DND-41 (cell line): ENCODE measurements at regions not wholly inside any gene's neighbourhood (a gene's known extent, or its start where the extent isn't known, plus 50 kb on each side); places are given as distances from the start of the nearest gene placed in this dataset.

ENCODE experiments used
- ATAC-seq: fragments of 200-7000 bp; cut with Tn5 transposase; 3 replicates; pipeline ENCODE4 v1.9.1; 2021; ENCODE audit warnings: low read depth; ENCODE audit not compliant: insufficient read depth
- DNase-seq: peaks from one replicate; pipeline ENCODE4 v3.0.0-alpha.2; 2020
- H2AFZ ChIP-seq: 2 replicates; pipeline ENCODE4 v1.6.0; 2012; ENCODE audit warnings: low read depth, low read length
- H3K27ac ChIP-seq: 2 replicates; pipeline ENCODE4 v1.5.1; 2012; ENCODE audit warnings: low read length, inconsistent platforms
- H3K27me3 ChIP-seq: fragments of 200-600 bp; sonication (generic); 2 replicates; pipeline ENCODE4 v1.6.0; 2012; ENCODE audit warnings: low read length, mild to moderate bottlenecking, inconsistent platforms; ENCODE audit not compliant: insufficient read depth, poor library complexity
- H3K36me3 ChIP-seq: 2 replicates; pipeline ENCODE4 v1.5.1; 2012; ENCODE audit warnings: low read length, inconsistent platforms; ENCODE audit not compliant: insufficient read depth
- H3K4me1 ChIP-seq: 2 replicates; pipeline ENCODE4 v1.5.1; 2012; ENCODE audit warnings: mild to moderate bottlenecking, low read length; ENCODE audit not compliant: insufficient read depth
- H3K4me2 ChIP-seq: 2 replicates; pipeline ENCODE4 v1.6.0; 2012; ENCODE audit warnings: mild to moderate bottlenecking, moderate library complexity, low read length, inconsistent platforms; ENCODE audit not compliant: insufficient read depth
- H3K4me3 ChIP-seq, 2 experiments: fragments of 200-600 bp in 1 of 2; shearing (Covaris generic) in 1 of 2; 2 replicates each; pipeline ENCODE4 v1.5.1; 2012 to 2016; ENCODE audit warnings: inconsistent platforms in 2 of 2, low read length in 2 of 2, mild to moderate bottlenecking in 2 of 2, low read depth in 1 of 2, moderate library complexity in 1 of 2
- H3K79me2 ChIP-seq: 2 replicates; pipeline ENCODE4 v1.6.0; 2012; ENCODE audit warnings: low read length, inconsistent platforms; ENCODE audit not compliant: insufficient read depth
- H3K9ac ChIP-seq: 2 replicates; pipeline ENCODE4 v1.6.0; 2012; ENCODE audit warnings: low read depth, mild to moderate bottlenecking, inconsistent platforms, low read length, moderate library complexity
- H3K9me3 ChIP-seq: 2 replicates; pipeline ENCODE4 v1.5.1; 2012; ENCODE audit warnings: low read length, moderate library complexity, mild to moderate bottlenecking, inconsistent platforms; ENCODE audit not compliant: insufficient read depth, severe bottlenecking
- H4K20me1 ChIP-seq: 2 replicates; pipeline ENCODE4 v1.6.0; 2012; ENCODE audit warnings: low read length; ENCODE audit not compliant: insufficient read depth
- CTCF ChIP-seq: IDR thresholded peaks from 2 replicates; pipeline ENCODE4 v1.5.1; 2012; ENCODE audit warnings: borderline replicate concordance, low read length, moderate library complexity, mild to moderate bottlenecking; ENCODE audit not compliant: poor library complexity, severe bottlenecking; ENCODE audit errors: extremely low read depth
- EZH2 ChIP-seq: IDR thresholded peaks from 3 replicates; pipeline ENCODE4 v1.6.1; 2012; ENCODE audit warnings: borderline replicate concordance, low read depth, mild to moderate bottlenecking, moderate library complexity, low read length, inconsistent platforms; ENCODE audit not compliant: severe bottlenecking

DNA sequence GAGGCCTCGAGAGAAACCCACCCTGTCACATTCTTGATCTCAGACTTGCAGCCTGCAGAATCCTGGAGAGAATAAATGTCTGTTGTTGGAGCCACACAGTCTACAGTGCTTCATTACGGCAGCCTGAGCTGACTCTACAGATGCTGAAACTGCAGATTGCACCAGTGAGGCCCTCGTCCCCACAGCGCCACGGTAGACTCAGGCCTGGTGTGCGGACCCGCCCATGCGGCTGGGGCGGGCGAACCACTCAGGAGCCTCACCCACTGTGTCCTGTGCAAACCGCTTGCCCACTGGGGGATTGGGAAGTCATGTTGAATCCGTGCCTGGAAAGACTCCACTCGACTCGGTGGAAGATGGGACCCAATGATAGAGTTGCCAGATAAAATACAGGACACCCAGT is 125.2 kb upstream of the COPS8 start:
- Histone ChIP-seq H3K4me2 (no peak overlapping the region), H2AFZ (no peak overlapping the region), H4K20me1 (no peaks in the 10 kb centered on the region), H3K79me2 (no peaks in the 10 kb centered on the region), H3K9me3 (no peaks in the 10 kb centered on the region), H3K9ac (no peak overlapping the region), H3K36me3 (no peaks in the 10 kb centered on the region), H3K27me3 (no peaks in the 10 kb centered on the region), H3K27ac (no peak overlapping the region), H3K4me1 (no peaks in the 10 kb centered on the region), H3K4me3 (no peak overlapping the region)
- ATAC-seq (no peak), DNase-seq (no peak)
- no peak for TF ChIP-seq EZH2
- TF ChIP-seq CTCF = no peak

DNA sequence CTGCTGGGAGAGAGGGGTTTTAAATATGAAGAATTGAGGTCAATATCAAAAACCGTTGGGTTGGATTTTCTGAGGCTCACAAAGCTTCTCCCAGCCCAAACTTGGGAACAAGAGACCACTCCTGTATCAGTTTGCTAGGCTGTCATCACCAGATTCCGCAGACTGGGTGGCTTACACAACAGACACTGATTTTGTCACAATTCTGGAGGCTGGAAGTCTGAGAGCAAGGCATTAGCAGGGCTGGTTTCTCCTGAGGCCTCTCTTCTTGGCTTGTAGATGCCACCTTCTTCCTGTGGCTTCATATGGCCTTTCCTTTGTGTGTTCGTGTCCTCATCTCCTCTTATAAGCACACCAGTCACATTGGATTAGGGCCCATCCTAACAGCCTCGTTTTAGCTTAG is 122.9 kb upstream of the COPS8 start:
- Histone ChIP-seq H3K4me3 (no peak overlapping the region), H3K9me3 (no peaks in the 10 kb centered on the region), H3K4me2 (no peak overlapping the region), H3K9ac (no peak overlapping the region), H2AFZ (no peak overlapping the region), H3K36me3 (no peaks in the 10 kb centered on the region), H3K27me3 (no peaks in the 10 kb centered on the region), H3K79me2 (no peaks in the 10 kb centered on the region), H3K4me1 (no peaks in the 10 kb centered on the region), H4K20me1 (no peaks in the 10 kb centered on the region), H3K27ac (no peak overlapping the region)
- TF ChIP-seq EZH2 = no peak
- no peak for TF ChIP-seq CTCF
- no peak for DNase-seq
- ATAC-seq = no peak

- TF ChIP-seq EZH2 = no peak
- TF ChIP-seq CTCF = no peak
- H2AFZ ChIP-seq = no peak overlapping the region
- H3K9me3 ChIP-seq = no peaks in the 10 kb centered on the region
- no peaks in the 10 kb centered on the region for H3K36me3 ChIP-seq
- H3K27me3 ChIP-seq = peaks cover under 1% of the 10 kb centered on the region
- H3K9ac ChIP-seq = no peak overlapping the region
- ATAC-seq = no peak
- no peak overlapping the region for H3K4me3 ChIP-seq
- no peak overlapping the region for H3K27ac ChIP-seq
- DNase-seq = no peak
- no peaks in the 10 kb centered on the region for H4K20me1 ChIP-seq
- no peaks in the 10 kb centered on the region for H3K4me1 ChIP-seq
- no peaks in the 10 kb centered on the region for H3K79me2 ChIP-seq
- no peak overlapping the region for H3K4me2 ChIP-seq
Measured at GRCh38 chr2:236963631-236964182, 122.0 kb upstream of the COPS8 start.

DNA sequence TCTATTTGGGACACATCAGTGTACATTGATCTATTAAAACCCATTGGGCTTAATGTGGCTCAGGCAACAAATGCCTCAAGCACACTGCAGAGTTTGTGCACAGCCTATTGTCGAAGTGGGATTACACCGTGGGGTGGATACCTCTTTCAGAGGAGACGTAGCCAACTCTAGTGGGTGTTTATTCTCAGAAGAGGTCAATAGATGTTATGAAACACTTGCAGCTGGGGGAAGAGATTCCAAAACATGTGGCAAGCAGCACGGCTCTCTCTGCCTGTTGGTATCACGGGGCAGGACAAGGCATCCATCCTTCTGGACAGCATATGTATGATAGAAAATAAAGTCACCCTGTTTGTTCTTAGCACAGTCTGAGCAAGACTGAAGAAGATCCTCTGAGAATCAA is 121.4 kb upstream of the COPS8 start:
- TF ChIP-seq EZH2 = no peak
- DNase-seq (no peak), ATAC-seq (no peak)
- Histone ChIP-seq H3K4me1 (0 out of 2 replicates have a peak, but pooled peaks cover 2% of the 10 kb centered on the region), H3K9me3 (no peaks in the 10 kb centered on the region), H2AFZ (no peak overlapping the region), H3K79me2 (no peaks in the 10 kb centered on the region), H4K20me1 (no peaks in the 10 kb centered on the region), H3K4me3 (no peak overlapping the region), H3K9ac (no peak overlapping the region), H3K36me3 (no peaks in the 10 kb centered on the region), H3K27me3 (peaks cover 6% of the 10 kb centered on the region), H3K4me2 (no peak overlapping the region), H3K27ac (no peak overlapping the region)
